ENCODE measurements at regions not wholly inside any gene's neighbourhood (a gene's known extent, or its start where the extent isn't known, plus 50 kb on each side); places are given as distances from the start of the nearest gene placed in this dataset.

DNA sequence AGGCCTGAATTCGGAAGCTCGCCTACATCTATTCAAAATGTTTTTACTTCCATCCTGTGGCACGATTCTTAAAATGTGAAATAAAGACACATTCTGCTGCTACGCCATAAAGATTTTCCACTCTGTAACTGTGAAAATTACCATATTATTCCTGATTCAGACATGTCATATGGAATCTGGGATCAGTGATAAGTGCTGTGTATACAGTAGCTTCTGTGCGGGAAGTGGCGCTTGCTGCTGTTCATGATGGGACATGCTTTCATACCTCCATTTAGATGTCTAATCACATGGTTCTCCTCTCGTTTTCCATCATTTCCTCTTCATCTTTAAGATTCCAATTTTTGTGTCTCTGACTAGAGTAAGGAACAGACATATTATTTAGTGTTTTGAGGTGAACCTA is 163.2 kb downstream of the TMEM182 start:
- TF ChIP-seq, protein P1, sequence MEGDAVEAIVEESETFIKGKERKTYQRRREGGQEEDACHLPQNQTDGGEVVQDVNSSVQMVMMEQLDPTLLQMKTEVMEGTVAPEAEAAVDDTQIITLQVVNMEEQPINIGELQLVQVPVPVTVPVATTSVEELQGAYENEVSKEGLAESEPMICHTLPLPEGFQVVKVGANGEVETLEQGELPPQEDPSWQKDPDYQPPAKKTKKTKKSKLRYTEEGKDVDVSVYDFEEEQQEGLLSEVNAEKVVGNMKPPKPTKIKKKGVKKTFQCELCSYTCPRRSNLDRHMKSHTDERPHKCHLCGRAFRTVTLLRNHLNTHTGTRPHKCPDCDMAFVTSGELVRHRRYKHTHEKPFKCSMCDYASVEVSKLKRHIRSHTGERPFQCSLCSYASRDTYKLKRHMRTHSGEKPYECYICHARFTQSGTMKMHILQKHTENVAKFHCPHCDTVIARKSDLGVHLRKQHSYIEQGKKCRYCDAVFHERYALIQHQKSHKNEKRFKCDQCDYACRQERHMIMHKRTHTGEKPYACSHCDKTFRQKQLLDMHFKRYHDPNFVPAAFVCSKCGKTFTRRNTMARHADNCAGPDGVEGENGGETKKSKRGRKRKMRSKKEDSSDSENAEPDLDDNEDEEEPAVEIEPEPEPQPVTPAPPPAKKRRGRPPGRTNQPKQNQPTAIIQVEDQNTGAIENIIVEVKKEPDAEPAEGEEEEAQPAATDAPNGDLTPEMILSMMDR (conservative IDR thresholded peaks at IDR 0.05), result no peak
- TF ChIP-seq ZFX (IDR thresholded peaks at IDR 0.05), result no peak

Data from C4-2B (cell line).